Erythroblast (primary cell): ENCODE measurements at regions not wholly inside any gene's neighbourhood (a gene's known extent, or its start where the extent isn't known, plus 50 kb on each side); places are given as distances from the start of the nearest gene placed in this dataset.

Experiments used
- GATA1 ChIP-seq: IDR thresholded peaks from 2 replicates; pipeline ENCODE4 v1.6.1; 2011; ENCODE audit warnings: low read depth, mild to moderate bottlenecking, control low read depth, low read length, moderate library complexity
- POLR2A ChIP-seq: IDR thresholded peaks from 2 replicates; pipeline ENCODE4 v1.6.1; 2011; ENCODE audit warnings: mild to moderate bottlenecking, low read length

- TF ChIP-seq POLR2A (no peak), GATA1 (no peak)
Measured at GRCh38 chr9:1456301-1457024, 406.3 kb downstream of the DMRT2 start.
